Ovary (tissue), 3 donors: ENCODE measurements at regions not wholly inside any gene's neighbourhood (a gene's known extent, or its start where the extent isn't known, plus 50 kb on each side); places are given as distances from the start of the nearest gene placed in this dataset.

Experiments used
- CTCF ChIP-seq, 3 donors: fragments of 450-650 bp in 2 of 3; fragments of 200-600 bp in 1 of 3; IDR thresholded peaks; one replicate each; pipeline versions ENCODE4 v1.5.1 to v1.8.0; 2016 to 2022; ENCODE audit warnings: antibody characterized with exemption in 3 of 3, mild to moderate bottlenecking in 1 of 3
- EP300 ChIP-seq: sonication (generic); formaldehyde crosslinking; IDR thresholded peaks from one replicate; pipeline ENCODE4 v1.6.1; 2017; ENCODE audit warnings: antibody characterized with exemption
- donor health status: DM: no; HTN: no; CAD: no.

GRCh38 chr2:234179031-234179363 lies 128.5 kb downstream of the SPP2 start:
- TF ChIP-seq CTCF (IDR thresholded peaks at IDR 0.05): no peak
- TF ChIP-seq EP300: no peak
